ENCODE measurements at regions not wholly inside any gene's neighbourhood (a gene's known extent, or its start where the extent isn't known, plus 50 kb on each side); places are given as distances from the start of the nearest gene placed in this dataset.

DNA sequence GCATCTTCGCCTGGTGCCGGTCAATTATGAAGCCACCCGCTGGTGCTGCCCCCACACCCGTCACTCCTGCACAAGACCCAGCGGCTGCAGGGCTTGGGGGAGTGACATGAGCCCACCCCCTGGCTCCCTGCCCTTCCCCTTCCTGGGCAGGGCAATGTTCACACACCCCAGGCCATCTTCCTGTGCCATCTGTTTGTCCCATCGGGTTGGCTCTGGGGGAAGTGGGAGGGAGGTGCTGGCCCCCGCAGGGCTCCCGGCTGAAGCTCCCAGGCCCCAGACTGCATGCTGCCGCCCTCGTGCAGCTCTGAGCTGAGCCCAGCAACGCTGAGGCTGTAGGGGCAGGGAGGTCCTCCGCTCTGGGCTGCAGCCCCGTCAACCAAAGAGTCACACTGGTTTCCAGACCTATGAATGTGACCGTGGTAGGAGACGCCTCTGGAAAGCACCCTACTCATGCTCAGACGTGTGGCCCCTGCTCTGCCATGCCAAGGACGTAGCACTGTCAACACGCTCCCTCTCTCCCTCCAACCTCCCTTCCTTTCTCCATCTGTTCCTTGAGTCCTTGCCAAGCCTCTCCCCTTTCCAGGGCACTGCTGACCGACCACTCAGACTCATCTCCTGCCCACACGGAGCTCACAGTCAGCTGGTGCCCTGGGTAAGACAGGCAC, 140.4 kb downstream of the ENGASE start:
- DNase-seq: no peak

DNA sequence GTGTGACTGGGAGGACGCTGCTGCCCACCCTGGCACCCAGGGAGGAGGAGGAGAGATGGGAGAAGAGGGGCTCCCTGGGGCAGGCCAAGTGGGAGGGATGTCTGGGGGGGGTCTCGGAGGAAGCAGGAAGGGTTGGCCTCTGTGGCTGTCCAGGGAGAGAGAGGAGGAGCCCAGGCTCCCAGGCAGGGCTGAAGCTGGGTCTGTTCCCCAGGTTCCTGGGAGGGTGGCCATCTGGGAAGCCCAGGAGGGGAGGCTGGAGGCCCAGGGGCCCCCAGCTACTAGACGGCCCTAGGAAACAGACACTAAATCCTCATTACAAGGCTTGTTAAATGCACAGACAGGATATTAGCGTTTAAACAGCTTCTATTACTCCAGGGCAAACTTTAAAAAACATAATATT, 139.8 kb downstream of the ENGASE start:
- DNase-seq: no peak

DNA sequence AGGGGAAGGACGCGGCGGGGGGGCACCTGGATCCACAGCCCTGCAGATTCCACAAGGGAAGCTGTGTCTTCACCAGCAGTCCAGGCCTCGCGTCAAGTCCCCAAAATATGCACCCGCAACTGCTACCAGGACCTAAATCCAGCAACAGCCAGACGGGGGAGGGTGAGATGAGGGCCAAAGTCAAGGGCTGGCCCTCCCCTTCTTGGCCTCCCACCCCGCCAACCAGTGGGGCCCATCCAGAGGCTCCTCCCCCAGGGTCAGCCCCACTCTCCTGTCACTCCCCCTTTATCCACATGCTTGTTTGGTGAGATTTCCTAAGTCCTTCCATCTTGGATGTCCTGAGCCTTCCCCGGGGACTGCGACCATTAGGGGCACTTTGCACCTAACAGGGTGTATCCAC, 138.7 kb downstream of the ENGASE start:
- no peak for DNase-seq

DNA sequence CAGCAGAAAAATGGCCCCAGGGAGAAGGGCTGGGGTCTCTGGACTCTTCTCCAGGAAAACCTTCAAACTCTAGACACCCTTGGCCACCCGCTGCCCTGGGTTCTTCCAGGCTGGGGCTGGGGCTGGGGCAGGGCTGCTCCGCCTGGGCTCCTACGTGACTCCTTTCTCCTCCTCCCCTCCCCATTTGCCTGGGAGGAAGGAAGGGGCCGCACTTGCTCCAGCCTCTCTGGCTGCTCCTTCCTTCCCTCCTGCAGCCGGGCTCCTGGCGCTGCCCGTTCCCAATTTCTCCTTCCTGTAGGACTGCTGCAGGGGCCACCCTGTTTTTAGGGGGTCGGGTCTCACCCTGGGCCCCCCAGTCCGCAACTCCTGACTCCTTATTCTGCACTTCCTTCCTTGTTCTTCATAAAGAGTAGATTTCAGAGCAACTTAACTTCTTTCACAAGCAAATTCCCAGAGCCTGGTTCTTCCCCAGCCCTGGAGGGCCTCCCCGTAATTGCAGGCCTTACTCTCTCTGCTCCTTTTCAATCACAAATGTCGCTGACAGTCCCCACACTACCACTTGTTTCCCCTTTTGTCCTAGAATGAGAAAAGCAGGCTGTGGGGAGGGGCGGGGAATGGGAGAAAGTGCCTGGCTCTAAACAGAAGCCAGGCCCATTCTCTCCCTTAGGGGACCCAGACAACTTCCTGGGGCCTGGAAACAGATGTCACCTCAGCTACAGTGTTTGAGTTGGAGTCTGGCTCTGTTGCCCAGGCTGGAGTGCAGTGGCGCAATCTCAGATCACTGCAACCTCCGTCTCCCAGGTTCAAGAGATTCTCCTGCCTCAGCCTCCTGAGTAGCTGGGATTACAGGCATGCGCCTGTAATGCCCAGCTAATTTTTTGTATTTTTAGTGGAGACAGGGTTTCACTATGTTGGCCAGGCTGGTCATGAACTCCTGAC, 137.8 kb downstream of the ENGASE start:
- DNase-seq: no peak

DNA sequence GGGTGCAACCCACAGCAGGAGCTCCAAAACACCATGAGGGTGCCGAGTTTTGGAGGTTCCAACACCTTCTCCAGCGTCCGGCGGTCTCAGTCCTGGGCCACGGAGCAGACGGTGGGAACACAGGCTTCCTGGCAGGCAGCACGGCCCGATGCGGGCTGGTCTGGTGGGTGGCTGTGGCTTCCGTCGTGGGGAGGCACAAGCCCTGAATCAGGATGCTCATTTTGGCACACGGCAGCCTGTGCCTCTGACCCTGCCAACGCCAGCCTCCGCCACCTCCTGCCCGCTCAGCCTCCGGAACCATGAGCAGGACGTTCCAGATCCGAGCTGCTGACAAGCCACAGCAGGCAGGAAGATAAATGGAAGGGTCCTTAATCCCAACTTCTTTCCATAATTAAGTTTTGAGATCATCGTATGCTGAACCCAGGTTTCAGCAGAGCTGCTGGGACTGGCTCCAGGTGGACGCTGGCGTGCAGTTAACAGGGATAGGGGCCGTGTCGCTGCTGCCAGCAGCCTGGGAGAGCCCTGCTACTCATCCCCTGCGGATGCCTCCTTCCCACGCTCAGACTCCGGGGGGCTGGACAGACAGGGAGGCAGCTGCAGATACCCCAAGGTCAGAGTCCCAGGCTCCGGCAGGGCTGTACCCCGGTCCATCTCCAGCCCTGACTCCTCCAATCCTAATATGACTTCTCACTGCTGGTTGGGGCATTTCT, 136.6 kb downstream of the ENGASE start:
- no peak for DNase-seq

DNA sequence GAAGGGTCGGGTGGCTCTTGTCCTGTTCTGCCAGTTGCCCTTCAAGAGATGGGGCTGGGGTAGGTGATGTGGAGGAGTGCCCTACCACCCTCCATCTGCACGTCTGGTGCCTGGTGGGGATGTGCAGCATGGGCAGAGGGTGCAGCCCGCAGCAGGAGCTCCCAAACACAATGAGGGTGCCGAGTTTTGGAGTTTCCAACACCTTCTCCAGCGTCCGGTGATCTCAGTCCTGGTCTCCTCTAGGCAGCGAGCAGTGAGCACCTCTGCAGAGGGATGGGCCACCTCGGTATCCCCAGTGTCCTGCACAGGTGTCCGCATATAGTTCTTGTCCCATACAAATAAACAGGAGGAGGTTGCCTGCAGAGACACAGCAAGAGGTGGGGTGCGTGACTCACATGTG, 136.0 kb downstream of the ENGASE start:
- DNase-seq: no peak

DNA sequence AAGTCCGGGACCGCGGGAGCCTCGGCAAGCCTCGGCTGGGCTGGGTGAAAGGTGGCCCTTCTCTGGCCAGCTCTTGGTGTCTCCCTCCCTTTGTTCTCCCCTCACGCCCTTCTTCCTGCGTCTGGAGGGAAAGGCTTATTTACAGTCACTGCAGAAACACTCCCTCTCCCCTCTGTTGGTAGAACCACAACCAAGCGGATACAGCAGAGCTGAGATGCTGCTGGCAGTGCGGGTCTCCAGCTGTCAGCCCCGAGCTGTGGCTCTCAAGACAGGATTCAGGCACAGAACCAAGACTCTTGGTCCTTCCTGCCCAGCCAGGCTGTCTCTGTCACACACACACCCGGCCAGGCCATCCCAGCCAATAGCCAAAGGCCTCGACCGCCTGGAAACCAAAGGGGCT, 133.3 kb downstream of the ENGASE start:
- DNase-seq: no peak

DNA sequence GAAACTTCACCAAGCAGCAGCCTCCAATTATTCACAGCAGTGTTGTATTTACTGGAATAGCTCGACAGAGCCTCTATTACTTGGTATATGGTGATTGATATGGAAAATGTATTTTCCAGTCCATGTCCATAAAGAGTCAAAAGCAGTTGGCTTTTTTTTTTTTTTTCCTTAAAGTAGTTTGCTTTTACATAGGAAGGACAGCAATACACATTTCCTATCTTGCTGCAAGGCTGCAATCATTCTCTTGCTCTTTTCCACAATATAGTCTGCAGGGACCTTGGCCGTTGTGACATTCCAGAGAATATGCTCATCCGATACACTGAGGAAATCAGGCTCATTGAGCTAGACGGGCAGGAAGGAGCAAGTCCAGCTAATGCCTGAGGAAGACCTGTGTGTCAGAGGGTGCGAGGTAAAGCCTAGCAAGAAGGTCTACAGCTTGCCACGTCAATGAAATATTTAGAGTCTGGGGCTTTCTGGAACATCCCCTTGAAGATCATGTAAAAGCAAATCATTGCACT, 131.1 kb downstream of the ENGASE start:
- DNase-seq: no peak

DNA sequence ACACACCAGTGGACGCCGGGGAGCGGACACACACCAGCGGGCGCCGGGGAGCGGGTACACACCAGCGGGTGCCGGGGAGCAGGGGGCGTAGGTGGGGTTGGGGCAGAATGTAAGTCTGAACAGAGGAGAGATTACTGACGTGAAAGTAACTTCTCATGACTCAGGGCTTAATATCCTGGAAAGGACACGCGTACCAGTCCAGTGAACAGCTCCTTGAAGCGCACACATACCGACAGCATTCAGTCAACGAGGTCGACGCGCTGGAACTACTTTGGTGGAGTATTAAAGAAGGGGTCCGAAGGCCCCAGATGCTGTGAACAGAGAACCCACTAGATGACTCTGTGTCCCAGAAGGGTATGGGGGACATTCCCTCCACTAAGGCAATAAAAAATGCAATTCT, 129.6 kb downstream of the ENGASE start:
- no peak for DNase-seq

DNA sequence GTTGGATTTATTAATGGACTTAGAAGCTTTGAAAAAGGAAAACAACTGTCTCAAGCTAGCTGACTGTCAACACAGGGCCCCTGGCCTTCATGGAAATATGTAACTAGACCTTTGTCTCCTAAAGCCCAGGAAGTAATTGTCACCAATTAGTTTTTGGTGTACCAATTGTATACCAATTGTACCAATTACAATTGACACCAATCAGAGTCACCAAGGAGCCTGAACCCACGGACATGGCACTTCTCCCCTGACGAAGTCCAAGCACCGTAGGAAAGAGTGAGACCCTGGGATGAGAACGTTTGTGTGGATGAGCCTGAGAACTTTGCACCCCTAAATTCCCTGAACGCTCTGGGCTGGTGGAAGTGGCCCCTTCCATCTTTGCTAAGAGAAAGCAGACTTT, 129.0 kb downstream of the ENGASE start:
- no peak for DNase-seq

DNA sequence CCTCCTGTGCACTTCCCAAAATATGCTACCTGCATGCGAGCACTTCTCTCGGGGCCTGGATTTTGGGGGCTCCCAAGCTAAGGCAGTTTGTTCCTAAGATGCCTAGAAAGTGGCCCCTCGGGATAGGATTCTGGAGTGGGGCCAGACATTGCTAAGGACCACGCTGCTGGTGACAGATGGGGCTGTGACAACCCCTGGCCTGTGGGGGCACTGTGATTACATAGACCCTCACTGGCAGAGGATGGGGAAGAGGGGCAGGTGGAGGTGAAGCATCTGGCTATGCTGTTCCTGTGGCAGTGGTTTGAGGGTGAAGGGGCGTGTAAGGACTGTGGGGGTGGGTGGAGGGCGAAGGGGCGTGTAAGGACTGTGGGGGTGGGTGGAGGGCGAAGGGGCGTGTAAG, 128.4 kb downstream of the ENGASE start:
- no peak for DNase-seq

DNA sequence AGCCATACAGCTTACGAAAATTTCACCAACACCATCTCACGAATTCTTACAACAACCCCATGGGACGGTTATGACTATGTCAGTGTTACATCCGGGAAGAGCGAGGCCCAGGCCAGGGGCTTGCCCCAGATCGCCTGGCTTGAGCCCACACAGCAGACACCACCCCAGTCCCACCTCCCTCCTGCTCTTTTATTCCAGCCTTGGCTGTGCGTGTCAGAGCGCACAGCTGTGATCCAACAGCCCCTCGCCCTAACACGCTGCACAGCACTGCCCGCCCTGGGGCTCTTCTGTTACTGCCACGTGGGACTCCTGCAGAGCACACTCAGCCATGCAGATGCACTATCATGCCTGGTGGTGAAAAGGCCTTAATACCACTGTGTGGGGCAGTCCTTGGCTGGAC, 127.9 kb downstream of the ENGASE start:
- DNase-seq: no peak

DNA sequence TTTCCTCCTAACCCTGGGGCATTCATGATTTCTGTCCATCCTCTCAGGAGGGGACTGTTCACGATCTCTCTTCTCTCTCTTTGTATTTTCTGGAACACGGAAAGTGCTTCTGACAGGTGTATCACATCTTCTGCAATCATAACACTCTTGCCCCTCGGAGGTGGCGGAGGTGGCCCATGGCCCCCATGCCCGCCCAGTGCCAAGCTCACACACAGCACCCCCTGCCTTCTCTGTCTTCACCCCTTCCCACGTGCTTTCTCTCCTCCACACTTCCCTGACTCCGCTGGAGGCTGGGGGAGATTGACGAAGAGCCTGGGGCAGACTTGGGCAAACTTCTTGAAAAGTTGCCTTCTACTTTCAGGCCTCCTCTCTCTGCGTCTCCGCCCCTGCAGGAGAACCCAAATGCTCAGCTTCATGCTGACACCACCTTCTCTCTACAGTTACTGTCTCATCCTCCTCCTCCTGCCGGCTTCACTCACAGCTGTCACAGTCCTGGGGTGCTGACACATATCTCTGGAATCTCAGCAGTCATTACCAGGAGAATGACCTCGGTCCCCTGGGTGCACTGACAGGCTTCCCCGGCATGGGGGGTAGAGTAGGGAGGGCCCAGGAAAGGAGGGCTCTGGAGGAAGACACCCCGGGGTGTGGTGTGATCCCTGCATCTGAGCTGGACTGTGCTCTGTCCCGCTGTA, 127.1 kb downstream of the ENGASE start:
- no peak for DNase-seq

DNA sequence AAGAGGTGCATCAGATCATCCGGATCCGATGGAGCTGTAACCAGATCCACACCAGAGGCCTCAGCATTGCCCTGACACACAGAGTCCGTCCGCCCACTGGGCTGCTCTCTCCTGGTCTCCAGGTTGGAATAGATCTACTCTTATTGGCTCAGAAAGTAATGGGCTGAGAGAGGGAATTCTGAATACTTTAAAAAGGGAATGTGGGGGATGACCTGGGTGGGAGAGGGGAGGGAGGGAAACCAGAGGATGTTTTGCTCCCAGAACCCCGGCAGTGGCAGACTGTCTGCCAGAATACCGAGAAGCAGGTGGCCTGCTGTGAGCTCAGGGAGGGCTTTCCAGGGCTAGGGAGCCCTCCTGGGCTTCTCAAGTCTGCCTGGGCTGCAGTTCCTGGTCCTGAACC, 126.5 kb downstream of the ENGASE start:
- DNase-seq: no peak

DNA sequence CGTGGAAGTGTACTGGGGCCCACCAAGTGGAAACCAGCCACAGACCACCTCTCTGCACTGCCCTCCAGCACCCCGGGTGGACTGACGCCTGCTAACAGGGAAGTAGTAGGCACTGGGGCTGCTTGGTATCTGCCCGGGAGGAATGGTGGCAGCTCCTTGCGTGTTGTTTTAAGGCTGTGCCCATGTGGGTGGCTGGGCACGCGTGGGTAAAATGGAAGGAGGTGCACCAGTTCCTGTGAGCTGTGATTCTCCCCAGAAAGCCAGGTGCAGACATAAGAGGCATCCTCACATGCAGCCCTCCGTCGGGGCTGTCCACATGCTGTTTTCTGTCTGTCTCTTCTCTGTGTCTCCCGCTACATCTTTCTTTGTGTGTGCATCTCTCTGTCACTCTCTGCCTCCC, 122.3 kb downstream of the ENGASE start:
- no peak for DNase-seq

DNA sequence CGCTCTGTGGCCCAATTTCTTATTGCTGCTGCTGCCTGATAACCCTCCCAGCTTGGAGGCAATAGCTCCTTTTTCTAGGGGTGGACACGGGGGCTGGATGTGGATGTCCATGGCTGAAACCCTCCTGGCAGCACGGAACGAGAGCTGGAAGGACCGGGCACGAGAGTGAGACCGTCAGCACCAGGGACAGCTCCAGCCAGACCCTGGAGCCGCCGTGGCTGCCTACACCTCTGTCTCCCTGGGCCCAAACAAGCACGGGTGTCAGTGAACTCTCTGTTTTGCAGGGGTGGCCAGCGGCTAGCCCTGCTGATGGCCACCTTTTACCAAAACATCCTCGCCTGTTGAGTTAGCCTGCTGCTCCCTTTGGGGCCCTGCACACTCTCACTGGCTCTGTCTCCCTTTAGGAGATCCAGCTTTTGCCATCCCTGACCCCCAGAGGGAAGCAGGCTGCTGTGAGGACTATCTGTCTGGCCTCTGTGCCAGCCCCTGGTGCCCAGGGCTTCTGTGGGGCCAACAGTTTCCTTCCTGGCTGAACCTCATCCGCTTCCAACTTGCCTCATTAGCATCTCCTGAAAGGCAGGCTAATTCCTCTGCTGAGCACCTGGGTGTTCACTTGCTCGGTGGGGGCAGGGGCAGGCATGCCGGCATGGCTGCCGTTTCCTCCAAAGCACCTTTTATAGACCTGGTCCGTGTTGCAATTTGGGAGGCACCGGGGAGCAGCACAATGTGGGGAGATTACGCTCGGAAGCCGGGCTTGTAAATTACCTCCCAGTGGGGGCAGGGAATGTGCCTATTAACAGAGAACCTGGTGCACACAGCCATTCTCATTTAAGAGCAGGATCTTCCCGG, 118.1 kb downstream of the ENGASE start:
- DNase-seq: no peak

DNA sequence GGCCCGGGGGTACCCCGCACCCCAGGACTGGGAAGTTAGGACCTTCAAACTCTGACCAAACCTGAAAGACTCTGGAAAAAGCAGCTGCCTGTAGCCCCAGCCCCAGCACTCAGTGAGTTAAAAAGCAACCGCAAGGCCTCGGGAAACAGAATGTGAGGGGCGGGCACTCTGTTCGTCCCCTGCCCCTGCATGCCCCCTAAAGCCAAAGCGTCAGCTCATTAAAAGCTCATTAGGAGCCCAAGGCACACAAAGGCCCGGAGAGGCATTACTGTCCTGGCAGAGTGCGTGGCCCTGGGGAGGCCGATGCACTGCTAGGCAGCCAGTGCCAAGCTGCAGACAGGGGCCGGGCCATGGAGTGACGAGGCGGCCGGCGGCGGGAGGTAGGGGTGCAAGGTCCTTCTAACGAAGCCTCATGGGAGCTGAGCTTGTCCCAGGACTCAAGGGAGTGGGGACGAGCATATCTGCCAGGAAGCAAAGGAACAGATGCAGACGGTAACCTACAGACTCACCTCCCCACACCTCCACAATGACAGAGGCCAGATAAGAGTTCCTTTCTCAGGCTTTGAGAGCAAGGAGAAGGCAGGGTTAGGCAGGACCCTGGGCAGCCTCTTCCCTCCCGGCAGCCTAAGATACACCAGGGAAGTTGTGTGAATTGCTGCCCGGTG, 116.8 kb downstream of the ENGASE start:
- DNase-seq: no peak

DNA sequence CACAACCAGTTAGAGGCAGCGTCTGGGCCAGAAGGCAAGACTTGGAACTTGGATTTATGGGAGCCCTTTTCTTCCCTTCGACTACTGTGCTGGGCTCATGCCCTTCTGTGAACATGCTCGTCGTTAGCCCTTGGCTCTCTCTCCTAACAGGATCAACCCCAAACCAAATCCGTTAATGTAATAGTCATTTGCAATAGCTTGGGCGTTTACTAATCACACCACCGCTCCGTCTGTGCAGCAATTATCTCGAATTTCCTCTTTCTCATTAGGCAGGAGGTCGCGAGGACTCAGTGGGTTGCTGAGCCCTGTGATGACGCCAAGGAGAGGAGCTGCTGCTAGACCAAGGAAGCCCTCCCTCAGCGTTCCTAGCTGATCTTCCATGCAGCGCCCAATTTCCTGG, 114.7 kb downstream of the ENGASE start:
- no peak for DNase-seq

DNA sequence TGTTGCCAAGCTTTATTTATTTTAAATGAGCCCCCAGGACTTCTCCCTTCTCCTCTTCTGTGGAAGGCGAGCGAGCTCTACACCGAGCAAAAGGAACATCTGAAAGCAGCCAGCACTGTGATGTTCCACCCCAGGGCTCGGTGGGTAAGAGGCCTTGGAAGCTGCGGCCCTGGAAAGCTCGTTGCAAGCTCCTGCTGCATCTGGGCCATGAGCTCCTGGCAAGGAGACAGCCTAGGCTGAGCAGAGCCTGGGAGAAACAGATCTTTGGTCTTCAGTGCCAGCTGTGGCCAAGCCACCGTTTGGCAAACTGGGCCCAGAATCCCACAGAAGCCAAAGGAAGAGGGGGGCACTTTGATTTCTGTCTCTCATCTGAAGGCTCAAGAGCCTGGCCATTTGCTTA, 114.1 kb downstream of the ENGASE start:
- DNase-seq: no peak

DNA sequence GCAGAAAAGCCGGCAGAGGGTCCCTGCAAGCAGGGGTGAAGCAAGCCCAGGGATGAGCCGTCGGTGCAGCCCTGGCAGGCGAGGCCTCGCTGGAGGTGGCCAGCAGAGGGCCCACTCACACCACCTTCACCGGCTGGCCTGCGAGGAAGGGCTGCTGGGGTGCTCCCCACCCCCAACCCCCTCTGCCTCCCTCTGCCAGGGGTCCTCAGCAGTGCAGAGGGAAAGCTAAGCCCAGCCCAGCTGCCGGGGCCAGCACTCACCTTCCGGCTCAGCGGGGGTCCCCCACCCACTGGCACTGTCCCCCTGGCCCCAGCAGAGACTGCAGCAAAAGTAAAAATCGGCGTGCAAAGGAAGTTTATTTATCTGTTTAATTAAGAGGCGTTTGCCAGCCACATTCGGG, 113.4 kb downstream of the ENGASE start:
- DNase-seq: peak; percentile 12

DNA sequence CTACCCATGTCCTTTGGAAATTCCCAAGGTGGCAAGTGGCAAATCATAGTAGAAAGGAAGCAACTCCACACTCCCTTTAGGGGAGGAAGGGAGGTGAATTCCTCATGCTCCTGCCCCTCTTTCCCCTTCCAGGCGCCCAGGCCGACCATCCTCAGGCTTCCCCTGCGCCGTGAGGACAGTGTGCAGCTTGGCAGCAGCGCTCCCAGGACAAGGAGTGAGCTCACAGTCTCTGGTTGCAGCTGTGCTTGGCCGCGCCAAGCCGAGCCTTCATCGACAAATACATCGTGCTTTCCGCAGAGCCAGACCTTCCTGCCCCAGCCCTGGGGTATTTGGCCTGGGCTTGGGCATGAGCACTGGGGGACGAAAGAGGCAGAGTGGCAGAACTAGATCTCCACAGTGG, 112.6 kb downstream of the ENGASE start:
- DNase-seq: no peak
